ENCODE measurements at regions not wholly inside any gene's neighbourhood (a gene's known extent, or its start where the extent isn't known, plus 50 kb on each side); places are given as distances from the start of the nearest gene placed in this dataset.

GRCh38 chr9:134501761-134502265 lies 139.8 kb upstream of the COL5A1 start:
- no peak for TF ChIP-seq CTCF (IDR thresholded peaks at IDR 0.05; ENCODE audit: insufficient read depth, low read length)
- no peak for TF ChIP-seq POLR2AphosphoS5 (IDR thresholded peaks at IDR 0.05; ENCODE audit: low read depth)
- no peak for TF ChIP-seq REST (IDR thresholded peaks at IDR 0.05; ENCODE audit: insufficient replicate concordance, low read depth)

Data from HL-60 (cell line).